GM12878 (cell line): ENCODE measurements at regions not wholly inside any gene's neighbourhood (a gene's known extent, or its start where the extent isn't known, plus 50 kb on each side); places are given as distances from the start of the nearest gene placed in this dataset.

Source experiments
- CHD2 ChIP-seq: IDR thresholded peaks from 2 replicates; pipeline ENCODE4 v1.6.1; 2011; ENCODE audit warnings: low read depth, low read length, improper control_type of control experiment, borderline replicate concordance
- EZH2 ChIP-seq: IDR thresholded peaks from 2 replicates; pipeline ENCODE4 v1.6.1; 2012; ENCODE audit warnings: low read depth, mild to moderate bottlenecking, control low read depth, inconsistent platforms, low read length, borderline replicate concordance; ENCODE audit not compliant: control insufficient read depth
- HCFC1 ChIP-seq: fragments of 150-350 bp; IDR thresholded peaks from 2 replicates; pipeline ENCODE4 v1.6.1; 2014; ENCODE audit warnings: low read length
- HDAC2 ChIP-seq: fragments of 200-600 bp; sonication (generic); IDR thresholded peaks from 2 replicates; pipeline ENCODE4 v1.6.1; 2017
- MYC ChIP-seq: IDR thresholded peaks from 2 replicates; pipeline ENCODE4 v1.6.1; 2011; ENCODE audit warnings: mild to moderate bottlenecking, low read length, moderate library complexity, inconsistent platforms; ENCODE audit not compliant: insufficient read depth, insufficient replicate concordance, insufficient read length, severe bottlenecking
- PAX5 ChIP-seq: IDR thresholded peaks from 2 replicates; pipeline ENCODE4 v1.6.1; 2011; ENCODE audit warnings: low read depth, low read length, borderline replicate concordance
- POLR2A ChIP-seq: IDR thresholded peaks from 2 replicates; pipeline ENCODE4 v1.6.1; 2011; ENCODE audit warnings: low read depth, mild to moderate bottlenecking, low read length
- POLR2AphosphoS5 ChIP-seq: IDR thresholded peaks from 2 replicates; pipeline ENCODE4 v1.6.1; 2011; ENCODE audit warnings: mild to moderate bottlenecking, low read length, inconsistent platforms
- ZNF274 ChIP-seq: IDR thresholded peaks from one replicate; pipeline ENCODE4 v1.8.0; 2011; ENCODE audit not compliant: insufficient read length, insufficient read depth
- TF ChIP-seq, protein P1 (sequence below): IDR thresholded peaks from 2 replicates; pipeline ENCODE4 v1.6.1; 2012; ENCODE audit warnings: low read length, inconsistent platforms
- TF ChIP-seq, protein P2 (sequence below): IDR thresholded peaks from 2 replicates; pipeline ENCODE4 v1.6.1; 2012; ENCODE audit warnings: low read depth, low read length, improper control_type of control experiment
- TF ChIP-seq, protein P3 (sequence below): fragments of 450-650 bp; IDR thresholded peaks from 2 replicates; pipeline ENCODE4 v1.6.1; 2017; ENCODE audit warnings: mild to moderate bottlenecking, low read depth, inconsistent platforms; ENCODE audit not compliant: poor library complexity, severe bottlenecking
- TF ChIP-seq, protein P4 (sequence below): IDR thresholded peaks from 2 replicates; pipeline ENCODE4 v1.6.1; 2012; ENCODE audit warnings: mild to moderate bottlenecking, low read depth, low read length
- TF ChIP-seq, protein P5 (sequence below), 3 experiments: IDR thresholded peaks in 2 of 3; conservative IDR thresholded peaks in 1 of 3; 2 replicates each; pipeline ENCODE4 v1.5.1; 2011; ENCODE audit warnings: low read depth in 3 of 3, low read length in 3 of 3, mild to moderate bottlenecking in 3 of 3, control low read depth in 2 of 3, moderate library complexity in 2 of 3, inconsistent platforms in 1 of 3, mixed read lengths in 1 of 3; ENCODE audit not compliant: control insufficient read depth in 2 of 3, insufficient read depth in 1 of 3; ENCODE audit errors: extremely low read depth in 1 of 3

DNA sequence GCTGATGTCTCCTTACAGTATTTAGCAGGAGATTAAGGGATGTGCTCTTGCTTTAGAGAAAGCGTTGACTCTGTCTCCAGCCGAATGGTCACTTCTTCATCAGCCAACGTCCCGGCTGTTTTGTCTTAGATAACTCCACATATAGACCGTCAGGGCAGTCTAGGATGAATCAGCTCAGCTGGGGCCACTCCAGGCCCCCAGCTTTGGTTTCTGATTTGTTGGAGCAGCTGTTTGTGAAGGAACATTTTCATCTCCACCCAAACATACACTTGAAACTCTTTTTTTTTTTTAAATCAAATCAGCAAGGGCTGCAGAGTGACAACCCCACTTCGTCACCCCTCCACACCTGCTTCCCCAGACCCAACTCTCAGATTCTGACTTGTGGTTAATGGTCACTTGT is 206.1 kb upstream of the GALNT2 start:
- TF ChIP-seq, protein P1, sequence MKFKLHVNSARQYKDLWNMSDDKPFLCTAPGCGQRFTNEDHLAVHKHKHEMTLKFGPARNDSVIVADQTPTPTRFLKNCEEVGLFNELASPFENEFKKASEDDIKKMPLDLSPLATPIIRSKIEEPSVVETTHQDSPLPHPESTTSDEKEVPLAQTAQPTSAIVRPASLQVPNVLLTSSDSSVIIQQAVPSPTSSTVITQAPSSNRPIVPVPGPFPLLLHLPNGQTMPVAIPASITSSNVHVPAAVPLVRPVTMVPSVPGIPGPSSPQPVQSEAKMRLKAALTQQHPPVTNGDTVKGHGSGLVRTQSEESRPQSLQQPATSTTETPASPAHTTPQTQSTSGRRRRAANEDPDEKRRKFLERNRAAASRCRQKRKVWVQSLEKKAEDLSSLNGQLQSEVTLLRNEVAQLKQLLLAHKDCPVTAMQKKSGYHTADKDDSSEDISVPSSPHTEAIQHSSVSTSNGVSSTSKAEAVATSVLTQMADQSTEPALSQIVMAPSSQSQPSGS = no peak
- TF ChIP-seq POLR2A (no peak), HDAC2 (no peak), HCFC1 (no peak), EZH2 (no peak), PAX5 (no peak), POLR2AphosphoS5 (no peak), CHD2 (no peak), MYC (no peak), ZNF274 (no peak)
- TF ChIP-seq, protein P2, sequence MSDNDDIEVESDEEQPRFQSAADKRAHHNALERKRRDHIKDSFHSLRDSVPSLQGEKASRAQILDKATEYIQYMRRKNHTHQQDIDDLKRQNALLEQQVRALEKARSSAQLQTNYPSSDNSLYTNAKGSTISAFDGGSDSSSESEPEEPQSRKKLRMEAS = no peak
- TF ChIP-seq, protein P3, sequence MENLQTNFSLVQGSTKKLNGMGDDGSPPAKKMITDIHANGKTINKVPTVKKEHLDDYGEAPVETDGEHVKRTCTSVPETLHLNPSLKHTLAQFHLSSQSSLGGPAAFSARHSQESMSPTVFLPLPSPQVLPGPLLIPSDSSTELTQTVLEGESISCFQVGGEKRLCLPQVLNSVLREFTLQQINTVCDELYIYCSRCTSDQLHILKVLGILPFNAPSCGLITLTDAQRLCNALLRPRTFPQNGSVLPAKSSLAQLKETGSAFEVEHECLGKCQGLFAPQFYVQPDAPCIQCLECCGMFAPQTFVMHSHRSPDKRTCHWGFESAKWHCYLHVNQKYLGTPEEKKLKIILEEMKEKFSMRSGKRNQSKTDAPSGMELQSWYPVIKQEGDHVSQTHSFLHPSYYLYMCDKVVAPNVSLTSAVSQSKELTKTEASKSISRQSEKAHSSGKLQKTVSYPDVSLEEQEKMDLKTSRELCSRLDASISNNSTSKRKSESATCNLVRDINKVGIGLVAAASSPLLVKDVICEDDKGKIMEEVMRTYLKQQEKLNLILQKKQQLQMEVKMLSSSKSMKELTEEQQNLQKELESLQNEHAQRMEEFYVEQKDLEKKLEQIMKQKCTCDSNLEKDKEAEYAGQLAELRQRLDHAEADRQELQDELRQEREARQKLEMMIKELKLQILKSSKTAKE = no peak
- TF ChIP-seq, protein P4, sequence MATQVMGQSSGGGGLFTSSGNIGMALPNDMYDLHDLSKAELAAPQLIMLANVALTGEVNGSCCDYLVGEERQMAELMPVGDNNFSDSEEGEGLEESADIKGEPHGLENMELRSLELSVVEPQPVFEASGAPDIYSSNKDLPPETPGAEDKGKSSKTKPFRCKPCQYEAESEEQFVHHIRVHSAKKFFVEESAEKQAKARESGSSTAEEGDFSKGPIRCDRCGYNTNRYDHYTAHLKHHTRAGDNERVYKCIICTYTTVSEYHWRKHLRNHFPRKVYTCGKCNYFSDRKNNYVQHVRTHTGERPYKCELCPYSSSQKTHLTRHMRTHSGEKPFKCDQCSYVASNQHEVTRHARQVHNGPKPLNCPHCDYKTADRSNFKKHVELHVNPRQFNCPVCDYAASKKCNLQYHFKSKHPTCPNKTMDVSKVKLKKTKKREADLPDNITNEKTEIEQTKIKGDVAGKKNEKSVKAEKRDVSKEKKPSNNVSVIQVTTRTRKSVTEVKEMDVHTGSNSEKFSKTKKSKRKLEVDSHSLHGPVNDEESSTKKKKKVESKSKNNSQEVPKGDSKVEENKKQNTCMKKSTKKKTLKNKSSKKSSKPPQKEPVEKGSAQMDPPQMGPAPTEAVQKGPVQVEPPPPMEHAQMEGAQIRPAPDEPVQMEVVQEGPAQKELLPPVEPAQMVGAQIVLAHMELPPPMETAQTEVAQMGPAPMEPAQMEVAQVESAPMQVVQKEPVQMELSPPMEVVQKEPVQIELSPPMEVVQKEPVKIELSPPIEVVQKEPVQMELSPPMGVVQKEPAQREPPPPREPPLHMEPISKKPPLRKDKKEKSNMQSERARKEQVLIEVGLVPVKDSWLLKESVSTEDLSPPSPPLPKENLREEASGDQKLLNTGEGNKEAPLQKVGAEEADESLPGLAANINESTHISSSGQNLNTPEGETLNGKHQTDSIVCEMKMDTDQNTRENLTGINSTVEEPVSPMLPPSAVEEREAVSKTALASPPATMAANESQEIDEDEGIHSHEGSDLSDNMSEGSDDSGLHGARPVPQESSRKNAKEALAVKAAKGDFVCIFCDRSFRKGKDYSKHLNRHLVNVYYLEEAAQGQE = no peak
- TF ChIP-seq, protein P5, sequence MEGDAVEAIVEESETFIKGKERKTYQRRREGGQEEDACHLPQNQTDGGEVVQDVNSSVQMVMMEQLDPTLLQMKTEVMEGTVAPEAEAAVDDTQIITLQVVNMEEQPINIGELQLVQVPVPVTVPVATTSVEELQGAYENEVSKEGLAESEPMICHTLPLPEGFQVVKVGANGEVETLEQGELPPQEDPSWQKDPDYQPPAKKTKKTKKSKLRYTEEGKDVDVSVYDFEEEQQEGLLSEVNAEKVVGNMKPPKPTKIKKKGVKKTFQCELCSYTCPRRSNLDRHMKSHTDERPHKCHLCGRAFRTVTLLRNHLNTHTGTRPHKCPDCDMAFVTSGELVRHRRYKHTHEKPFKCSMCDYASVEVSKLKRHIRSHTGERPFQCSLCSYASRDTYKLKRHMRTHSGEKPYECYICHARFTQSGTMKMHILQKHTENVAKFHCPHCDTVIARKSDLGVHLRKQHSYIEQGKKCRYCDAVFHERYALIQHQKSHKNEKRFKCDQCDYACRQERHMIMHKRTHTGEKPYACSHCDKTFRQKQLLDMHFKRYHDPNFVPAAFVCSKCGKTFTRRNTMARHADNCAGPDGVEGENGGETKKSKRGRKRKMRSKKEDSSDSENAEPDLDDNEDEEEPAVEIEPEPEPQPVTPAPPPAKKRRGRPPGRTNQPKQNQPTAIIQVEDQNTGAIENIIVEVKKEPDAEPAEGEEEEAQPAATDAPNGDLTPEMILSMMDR (IDR thresholded peaks at IDR 0.05 in 2 of 3, conservative IDR thresholded peaks at IDR 0.05 in 1 of 3; ENCODE audit: control insufficient read depth in 2 of 3, extremely low read depth in 1 of 3, insufficient read depth in 1 of 3, low read depth in 3 of 3, low read length in 3 of 3) = no peak
